Retinal pigment epithelial cell (primary cell): ENCODE measurements at regions not wholly inside any gene's neighbourhood (a gene's known extent, or its start where the extent isn't known, plus 50 kb on each side); places are given as distances from the start of the nearest gene placed in this dataset.

Source experiments
- DNase-seq: peaks from one replicate; pipeline ENCODE4 v3.0.0-alpha.2; 2010; ENCODE audit warnings: low read depth
- H3K4me3 ChIP-seq: 2 replicates; pipeline ENCODE4 v1.5.1; 2011; ENCODE audit warnings: mild to moderate bottlenecking, low read length, control low read depth, moderate library complexity
- CTCF ChIP-seq: conservative IDR thresholded peaks from 2 replicates; pipeline ENCODE4 v1.5.1; 2011; ENCODE audit warnings: low read depth, low read length, control low read depth, inconsistent platforms

GRCh38 chr18:7325126-7325430 is 94.2 kb downstream of the LRRC30 start:
- H3K4me3 ChIP-seq = no peak overlapping the region
- DNase-seq = no peak
- no peak for TF ChIP-seq CTCF

- H3K4me3 ChIP-seq = no peak overlapping the region
- DNase-seq = no peak
- TF ChIP-seq CTCF = no peak
Observed at GRCh38 chr18:7329016-7329415, 98.1 kb downstream of the LRRC30 start.

DNA sequence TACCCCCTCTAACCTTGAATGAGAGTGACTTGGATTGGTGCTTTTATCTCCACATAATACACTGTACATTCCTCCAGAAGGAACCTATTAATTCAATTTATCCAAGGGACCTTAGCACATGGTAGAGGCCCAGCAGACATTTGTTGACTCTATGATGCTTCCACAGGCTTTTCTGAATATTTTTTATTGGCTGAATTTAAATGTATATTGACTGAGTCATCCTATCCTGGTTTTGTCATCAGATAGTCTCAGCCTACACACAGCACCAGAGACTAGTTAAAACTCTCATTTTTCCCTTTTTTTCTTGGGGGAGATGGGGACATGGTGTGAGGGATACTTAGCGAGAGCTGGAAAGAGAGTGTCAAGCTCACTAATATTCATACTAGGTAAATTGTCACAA is 101.6 kb downstream of the LRRC30 start:
- no peak overlapping the region for H3K4me3 ChIP-seq
- DNase-seq = no peak
- TF ChIP-seq CTCF = no peak

DNA sequence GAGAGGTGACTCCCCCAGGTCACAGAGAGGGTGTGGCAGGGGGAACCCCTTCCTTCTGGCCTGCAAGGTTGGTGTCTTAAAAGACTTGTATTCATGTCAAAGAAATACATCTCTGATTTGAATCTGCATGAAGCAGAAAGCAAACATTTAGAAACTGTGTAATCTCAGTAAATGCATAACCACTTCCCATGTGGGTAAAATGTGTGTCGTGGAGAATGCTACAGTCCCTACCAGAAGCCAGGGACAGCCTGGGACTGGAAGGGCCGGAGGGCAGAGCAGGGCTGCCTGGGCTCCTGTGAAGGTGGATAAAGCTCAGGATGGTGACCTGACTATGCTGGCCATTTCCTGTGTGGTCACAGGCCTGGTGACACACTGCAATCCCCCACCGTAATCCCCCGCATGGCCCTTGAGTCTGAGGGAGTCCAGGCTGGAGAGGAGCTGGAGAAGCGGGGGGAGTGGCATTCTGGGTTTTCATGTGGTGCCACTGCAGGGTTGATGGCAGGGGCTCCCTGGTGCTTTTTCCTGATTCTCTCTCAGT is 102.2 kb downstream of the LRRC30 start:
- no peak for DNase-seq
- H3K4me3 ChIP-seq = no peak overlapping the region
- TF ChIP-seq CTCF = no peak

DNA sequence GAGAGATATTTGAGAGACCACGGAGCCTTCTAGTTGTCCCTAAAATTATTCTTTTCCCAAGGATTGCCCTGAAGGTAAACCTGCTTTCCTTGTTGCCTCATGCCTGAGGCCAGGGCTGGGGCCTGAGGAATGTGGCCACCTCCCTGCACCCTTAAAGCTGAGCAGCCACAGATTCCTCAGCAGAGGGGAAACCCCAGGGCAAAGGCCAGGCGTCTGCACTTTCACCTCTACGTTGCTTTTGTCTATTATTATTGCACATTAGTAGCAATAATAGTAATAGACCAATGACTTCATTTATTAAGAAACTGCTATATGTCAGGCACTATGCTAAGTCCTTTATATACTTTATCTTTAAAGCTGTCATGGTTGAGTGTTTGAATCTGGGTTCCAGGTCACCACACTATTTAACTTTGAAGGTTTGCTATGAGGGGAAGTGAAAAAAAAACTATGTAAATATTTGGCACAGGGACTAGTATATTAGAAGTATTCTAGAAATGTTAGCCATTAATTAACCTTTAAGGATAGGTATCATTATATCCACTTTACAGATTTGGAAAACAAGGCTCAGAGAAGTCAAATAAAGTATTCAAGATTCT is 104.2 kb downstream of the LRRC30 start:
- no peak for DNase-seq
- H3K4me3 ChIP-seq = no peak overlapping the region
- no peak for TF ChIP-seq CTCF

DNA sequence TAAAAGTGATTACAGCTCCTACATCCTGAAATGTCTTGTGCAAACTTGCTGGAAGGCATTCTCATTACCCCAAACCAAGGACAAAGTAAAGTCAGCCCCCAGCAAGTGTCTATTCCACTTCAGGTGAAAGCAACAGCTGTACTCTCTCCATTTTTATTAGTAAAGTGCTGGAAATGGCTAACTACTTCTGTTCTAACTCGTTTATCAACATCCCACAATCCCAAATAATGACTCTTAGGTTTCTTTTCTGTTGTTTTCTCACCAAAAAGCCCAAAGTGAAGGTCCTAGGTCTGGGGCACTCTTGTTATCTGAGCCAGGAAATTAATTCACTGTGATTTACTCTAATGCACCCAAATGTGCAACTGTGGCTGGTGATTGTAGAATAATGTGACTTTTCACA is 105.7 kb downstream of the LRRC30 start:
- no peak for DNase-seq
- TF ChIP-seq CTCF = no peak
- H3K4me3 ChIP-seq = no peak overlapping the region

- TF ChIP-seq CTCF = no peak
- H3K4me3 ChIP-seq = no peak overlapping the region
- no peak for DNase-seq
Observed at GRCh38 chr18:7338846-7339245, 108.0 kb downstream of the LRRC30 start.
